Calu3 (cell line): ENCODE measurements at regions not wholly inside any gene's neighbourhood (a gene's known extent, or its start where the extent isn't known, plus 50 kb on each side); places are given as distances from the start of the nearest gene placed in this dataset.

Source experiments
- BruUV-seq: library from RNA; stranded (reverse); fragments of 400-500 nt; replicated peaks from 2 replicates; lab custom pipeline; 2021; lab: Mats Ljungman, UMichigan
- CTCF ChIA-PET: fragments of 300-600 bp; sonication (Branson Sonifier 250); formaldehyde crosslinking; loops from one replicate; lab custom pipeline; 2022; ENCODE audit warnings: antibody characterized with exemption; lab: Charles Lee
- DNase-seq: peaks from one replicate; pipeline ENCODE4 v3.0.0; 2022
- H3K27ac Mint-ChIP-seq: one replicate; pipeline ENCODE4 v1.8.0; 2022; ENCODE audit warnings: mixed read lengths; ENCODE audit not compliant: unreplicated experiment
- H3K27me3 Mint-ChIP-seq: one replicate; pipeline ENCODE4 v1.8.0; 2022; ENCODE audit warnings: mixed read lengths; ENCODE audit not compliant: unreplicated experiment
- H3K36me3 Mint-ChIP-seq: one replicate; pipeline ENCODE4 v1.8.0; 2022; ENCODE audit warnings: mild to moderate bottlenecking, moderate library complexity, mixed read lengths; ENCODE audit not compliant: insufficient read depth, unreplicated experiment
- H3K4me1 Mint-ChIP-seq: one replicate; pipeline ENCODE4 v1.8.0; 2022; ENCODE audit warnings: mild to moderate bottlenecking, low read depth, mixed read lengths; ENCODE audit not compliant: unreplicated experiment
- H3K4me3 Mint-ChIP-seq: one replicate; pipeline ENCODE4 v1.8.0; 2022; ENCODE audit warnings: mild to moderate bottlenecking, low read depth, moderate library complexity, mixed read lengths; ENCODE audit not compliant: unreplicated experiment
- H3K9me3 Mint-ChIP-seq: one replicate; pipeline ENCODE4 v1.8.0; 2022; ENCODE audit warnings: low read depth, mixed read lengths; ENCODE audit not compliant: unreplicated experiment
- CTCF ChIP-seq: fragments of 200-600 bp; IDR thresholded peaks from one replicate; pipeline ENCODE4 v1.8.0; 2022; ENCODE audit warnings: antibody characterized with exemption; ENCODE audit not compliant: unreplicated experiment
- intact Hi-C: fragments of 100-400 bp; cut with micrococcal nuclease; formaldehyde crosslinking; loops from one replicate; pipeline ENCODE4 v1.10.0; 2022; ENCODE audit not compliant: unreplicated experiment

GRCh38 chr17:17423656-17424055 is 53.1 kb upstream of the MED9 start:
- Mint-ChIP-seq H3K9me3 (peaks cover 3% of the 10 kb centered on the region), H3K27ac (no peak overlapping the region), H3K36me3 (no peaks in the 10 kb centered on the region), H3K27me3 (peaks cover 48% of the 10 kb centered on the region), H3K4me3 (no peak overlapping the region), H3K4me1 (no peaks in the 10 kb centered on the region)
- no peak for DNase-seq
- BruUV-seq: no TSS peak
- CTCF ChIA-PET: no interaction called here
- no peak for TF ChIP-seq CTCF
- intact Hi-C loops: no loop called here

- BruUV-seq: no TSS peak
- CTCF ChIA-PET: no interaction called here
- intact Hi-C loops: no loop called here
- H3K4me1 Mint-ChIP-seq: no peaks in the 10 kb centered on the region
- H3K27ac Mint-ChIP-seq: no peak overlapping the region
- peaks cover 3% of the 10 kb centered on the region for H3K9me3 Mint-ChIP-seq
- H3K4me3 Mint-ChIP-seq: no peak overlapping the region
- DNase-seq: no peak
- no peaks in the 10 kb centered on the region for H3K36me3 Mint-ChIP-seq
- no peak for TF ChIP-seq CTCF
- peaks cover 53% of the 10 kb centered on the region for H3K27me3 Mint-ChIP-seq
These were observed 52.2 kb upstream of the MED9 start for GRCh38 chr17:17424552-17424951.

- H3K9me3 Mint-ChIP-seq: no peaks in the 10 kb centered on the region
- H3K27me3 Mint-ChIP-seq: peaks cover 53% of the 10 kb centered on the region
- CTCF ChIA-PET: no interaction called here
- no TSS peak for BruUV-seq
- intact Hi-C loops: no loop called here
- no peak for TF ChIP-seq CTCF
- H3K4me1 Mint-ChIP-seq: no peaks in the 10 kb centered on the region
- no peaks in the 10 kb centered on the region for H3K36me3 Mint-ChIP-seq
- no peak for DNase-seq
- no peak overlapping the region for H3K27ac Mint-ChIP-seq
- H3K4me3 Mint-ChIP-seq: no peak overlapping the region
These were observed 51.8 kb upstream of the MED9 start for GRCh38 chr17:17425005-17425404.

- Mint-ChIP-seq H3K27ac (no peak overlapping the region), H3K4me1 (no peaks in the 10 kb centered on the region), H3K36me3 (no peaks in the 10 kb centered on the region), H3K4me3 (no peak overlapping the region), H3K9me3 (no peaks in the 10 kb centered on the region), H3K27me3 (peaks cover 53% of the 10 kb centered on the region)
- no peak for DNase-seq
- no TSS peak for BruUV-seq
- CTCF ChIA-PET: no interaction called here
- intact Hi-C loops: no loop called here
- no peak for TF ChIP-seq CTCF
These were observed 51.2 kb upstream of the MED9 start for GRCh38 chr17:17425591-17425990.

- peaks cover 48% of the 10 kb centered on the region for H3K27me3 Mint-ChIP-seq
- H3K36me3 Mint-ChIP-seq: no peaks in the 10 kb centered on the region
- intact Hi-C loops: no loop called here
- no peaks in the 10 kb centered on the region for H3K9me3 Mint-ChIP-seq
- H3K4me1 Mint-ChIP-seq: no peaks in the 10 kb centered on the region
- H3K4me3 Mint-ChIP-seq: no peak overlapping the region
- no peak for DNase-seq
- TF ChIP-seq CTCF: no peak
- no TSS peak for BruUV-seq
- CTCF ChIA-PET: no interaction called here
- H3K27ac Mint-ChIP-seq: no peak overlapping the region
These were observed 50.6 kb upstream of the MED9 start for GRCh38 chr17:17426184-17426583.
